ENCODE measurements at regions not wholly inside any gene's neighbourhood (a gene's known extent, or its start where the extent isn't known, plus 50 kb on each side); places are given as distances from the start of the nearest gene placed in this dataset.

GRCh38 chrX:124791492-124792095, 445.2 kb downstream of the SH2D1A start:
- no peak overlapping the region for H2AFZ ChIP-seq (ENCODE audit: control insufficient read depth, low read depth, low read length)
- H4K20me1 ChIP-seq (ENCODE audit: control insufficient read depth, insufficient read depth) = no peaks in the 10 kb centered on the region
- H3K4me3 ChIP-seq = no peak overlapping the region
- no peak overlapping the region for H3K4me2 ChIP-seq (ENCODE audit: control insufficient read depth, insufficient read depth)
- H3K9me3 ChIP-seq (replicated peaks; ENCODE audit: control insufficient read depth, insufficient read depth, low read length) = no peaks in the 10 kb centered on the region
- no peak for FAIRE-seq
- 1% methylated on average over 4 of the region's 4 CpGs for WGBS (ENCODE audit: insufficient coverage, insufficient replicate concordance, low lambda C conversion rate, missing lambda C conversion rate)
- H3K9ac ChIP-seq (ENCODE audit: control insufficient read depth, insufficient read depth, low read length) = no peak overlapping the region
- DNase-seq (ENCODE audit: low read depth, low spot score) = no peak
- no peaks in the 10 kb centered on the region for H3K36me3 ChIP-seq (ENCODE audit: control insufficient read depth in 2 of 2, insufficient read depth in 2 of 2, low read length in 1 of 2)
- BruUV-seq (replicated peaks) = no TSS peak
- in situ Hi-C loops (cut with MboI) = no loop called here
- ChIA-PET CTCF (no interaction called here), RAD21 (ENCODE audit: unreplicated experiment) (no interaction called here), SMC1A (ENCODE audit: uncharacterized antibody, unreplicated experiment) (no interaction called here), POLR2A (no interaction called here)
- ATAC-seq = no peak
- no peaks in the 10 kb centered on the region for H3K4me1 ChIP-seq (ENCODE audit: control insufficient read depth, insufficient read depth, low read length)
- no peak for TF ChIP-seq ZBTB40 (IDR thresholded peaks at IDR 0.05; ENCODE audit: borderline replicate concordance)
- TF ChIP-seq JUND (IDR thresholded peaks at IDR 0.05; ENCODE audit: low read depth, low read length) = no peak
- TF ChIP-seq ZNF217 (IDR thresholded peaks at IDR 0.05) = no peak
- intact Hi-C loops (cut with micrococcal nuclease; ENCODE audit: unreplicated experiment) = no loop called here
- no peak overlapping the region for H3K27ac ChIP-seq (ENCODE audit: control insufficient read depth, insufficient read depth)
- no peaks in the 10 kb centered on the region for H3K27me3 ChIP-seq (replicated peaks in 1 of 2; ENCODE audit: control insufficient read depth in 2 of 2, insufficient read depth in 2 of 2, low read length in 1 of 2)
- H3K79me2 ChIP-seq (ENCODE audit: control insufficient read depth, insufficient read depth, low read length) = no peaks in the 10 kb centered on the region

GRCh38 chrX:124796989-124797388, 450.6 kb downstream of the SH2D1A start:
- DNase-seq (ENCODE audit: low read depth, low spot score) (no peak), ATAC-seq (no peak), FAIRE-seq (no peak)
- H3K27ac ChIP-seq (ENCODE audit: control insufficient read depth, insufficient read depth) = no peak overlapping the region
- H3K4me3 ChIP-seq = no peak overlapping the region
- ChIA-PET RAD21 (ENCODE audit: unreplicated experiment) (no interaction called here), SMC1A (ENCODE audit: uncharacterized antibody, unreplicated experiment) (no interaction called here), POLR2A (interaction anchor here (0.7 kb wide), 1 partner anchor 166 kb away, joined by 3 read pairs; no protein-coding TSS in a partner anchor), CTCF (no interaction called here)
- H3K27me3 ChIP-seq (replicated peaks in 1 of 2; ENCODE audit: control insufficient read depth in 2 of 2, insufficient read depth in 2 of 2, low read length in 1 of 2) = no peaks in the 10 kb centered on the region
- H3K4me1 ChIP-seq (ENCODE audit: control insufficient read depth, insufficient read depth, low read length) = no peaks in the 10 kb centered on the region
- no peak overlapping the region for H2AFZ ChIP-seq (ENCODE audit: control insufficient read depth, low read depth, low read length)
- in situ Hi-C loops (cut with MboI) = no loop called here
- no peaks in the 10 kb centered on the region for H3K79me2 ChIP-seq (ENCODE audit: control insufficient read depth, insufficient read depth, low read length)
- 1% methylated on average over 3 of the region's 3 CpGs for WGBS (ENCODE audit: insufficient coverage, insufficient replicate concordance, low lambda C conversion rate, missing lambda C conversion rate)
- intact Hi-C loops (cut with micrococcal nuclease; ENCODE audit: unreplicated experiment) = no loop called here
- no peak overlapping the region for H3K4me2 ChIP-seq (ENCODE audit: control insufficient read depth, insufficient read depth)
- no peaks in the 10 kb centered on the region for H3K36me3 ChIP-seq (ENCODE audit: control insufficient read depth in 2 of 2, insufficient read depth in 2 of 2, low read length in 1 of 2)
- H4K20me1 ChIP-seq (ENCODE audit: control insufficient read depth, insufficient read depth) = no peaks in the 10 kb centered on the region
- no TSS peak for BruUV-seq (replicated peaks)
- no peak overlapping the region for H3K9ac ChIP-seq (ENCODE audit: control insufficient read depth, insufficient read depth, low read length)
- no peaks in the 10 kb centered on the region for H3K9me3 ChIP-seq (replicated peaks; ENCODE audit: control insufficient read depth, insufficient read depth, low read length)
- TF ChIP-seq TCF3 (IDR thresholded peaks at IDR 0.05; ENCODE audit: borderline replicate concordance, insufficient read depth, low read depth, low read length) (no peak), RB1 (IDR thresholded peaks at IDR 0.05; ENCODE audit: borderline replicate concordance) (no peak), IRF3 (IDR thresholded peaks at IDR 0.05) (no peak), FOXM1 (IDR thresholded peaks at IDR 0.05; ENCODE audit: low read depth, low read length) (no peak), ZSCAN29 (IDR thresholded peaks at IDR 0.05) (no peak), E4F1 (IDR thresholded peaks at IDR 0.05; ENCODE audit: borderline replicate concordance, partially characterized antibody) (no peak)
